Osteoblast (primary cell): ENCODE measurements at regions not wholly inside any gene's neighbourhood (a gene's known extent, or its start where the extent isn't known, plus 50 kb on each side); places are given as distances from the start of the nearest gene placed in this dataset.
A peak's percentile ranks its signal among the peaks of the same experiment; 100 is the strongest.

Experiments
- DNase-seq: peaks from one replicate; pipeline ENCODE4 v3.0.0; 2011; ENCODE audit warnings: low spot score, mixed read lengths; ENCODE audit not compliant: insufficient read length; ENCODE audit errors: missing footprints
- H2AFZ ChIP-seq: 2 replicates; pipeline ENCODE4 v1.6.0; 2011; ENCODE audit warnings: mild to moderate bottlenecking, low read length
- H3K27ac ChIP-seq: 2 replicates; pipeline ENCODE4 v1.5.1; 2011; ENCODE audit warnings: mild to moderate bottlenecking, low read depth, low read length, moderate library complexity
- H3K27me3 ChIP-seq: 2 replicates; pipeline ENCODE4 v1.6.0; 2012; ENCODE audit warnings: mild to moderate bottlenecking, control low read depth, inconsistent platforms, low read length, moderate library complexity; ENCODE audit not compliant: insufficient read depth
- H3K36me3 ChIP-seq: 2 replicates; pipeline ENCODE4 v1.5.1; 2011; ENCODE audit warnings: mild to moderate bottlenecking, low read length, control low read depth, moderate library complexity; ENCODE audit not compliant: insufficient read depth
- H3K4me1 ChIP-seq: 2 replicates; pipeline ENCODE4 v1.5.1; 2011; ENCODE audit warnings: mild to moderate bottlenecking, low read length, control low read depth, moderate library complexity; ENCODE audit not compliant: insufficient read depth
- H3K4me2 ChIP-seq: 2 replicates; pipeline ENCODE4 v1.6.0; 2011; ENCODE audit warnings: mild to moderate bottlenecking, low read length; ENCODE audit not compliant: insufficient read depth
- H3K4me3 ChIP-seq: fragments of 200-600 bp; sonication (generic); 3 replicates; pipeline ENCODE4 v1.5.1; 2012; ENCODE audit warnings: mild to moderate bottlenecking, low read length, inconsistent platforms; ENCODE audit not compliant: insufficient read depth
- H3K79me2 ChIP-seq: 2 replicates; pipeline ENCODE4 v1.6.0; 2012; ENCODE audit warnings: mild to moderate bottlenecking, low read length, control low read depth, inconsistent platforms; ENCODE audit not compliant: insufficient read depth
- H3K9me3 ChIP-seq: 2 replicates; pipeline ENCODE4 v1.5.1; 2011; ENCODE audit warnings: low read depth, low read length, control low read depth
- H4K20me1 ChIP-seq: 2 replicates; pipeline ENCODE4 v1.6.0; 2012; ENCODE audit warnings: mild to moderate bottlenecking, low read length, control low read depth; ENCODE audit not compliant: insufficient read depth
- TF ChIP-seq, protein P1 (sequence below): IDR thresholded peaks from 2 replicates; pipeline ENCODE4 v1.5.1; 2011; ENCODE audit warnings: mild to moderate bottlenecking, low read depth, low read length, moderate library complexity; ENCODE audit errors: extremely low read depth

DNA sequence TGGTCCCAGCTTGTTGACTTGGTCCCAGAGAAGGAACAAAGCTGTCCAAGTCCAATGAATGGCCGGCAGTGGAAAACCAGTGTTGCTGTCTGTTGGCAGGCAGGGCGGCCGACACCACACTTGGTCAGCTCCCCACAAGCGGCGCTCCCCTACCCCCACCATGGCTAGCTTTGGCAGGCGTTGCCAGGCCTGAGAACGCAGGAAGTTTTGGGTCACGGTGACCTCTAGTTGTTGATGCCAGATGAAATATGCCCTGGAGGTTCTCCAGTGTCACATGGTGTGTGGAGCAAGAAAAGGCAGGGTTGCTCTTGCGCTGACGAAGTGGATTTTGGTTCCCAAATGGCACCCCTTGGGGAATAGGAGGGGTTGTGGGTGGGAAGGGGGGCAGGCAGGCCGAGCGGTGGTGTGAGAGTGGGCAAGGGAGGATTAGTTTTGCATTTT is 72.7 kb upstream of the TPRG1 start:
- H3K4me2 ChIP-seq, result peak overlapping the region; percentile 64
- no peaks in the 10 kb centered on the region for H3K9me3 ChIP-seq
- no peaks in the 10 kb centered on the region for H4K20me1 ChIP-seq
- DNase-seq, result peak; percentile 62
- no peaks in the 10 kb centered on the region for H3K79me2 ChIP-seq
- H3K27me3 ChIP-seq, result no peaks in the 10 kb centered on the region
- TF ChIP-seq, protein P1, sequence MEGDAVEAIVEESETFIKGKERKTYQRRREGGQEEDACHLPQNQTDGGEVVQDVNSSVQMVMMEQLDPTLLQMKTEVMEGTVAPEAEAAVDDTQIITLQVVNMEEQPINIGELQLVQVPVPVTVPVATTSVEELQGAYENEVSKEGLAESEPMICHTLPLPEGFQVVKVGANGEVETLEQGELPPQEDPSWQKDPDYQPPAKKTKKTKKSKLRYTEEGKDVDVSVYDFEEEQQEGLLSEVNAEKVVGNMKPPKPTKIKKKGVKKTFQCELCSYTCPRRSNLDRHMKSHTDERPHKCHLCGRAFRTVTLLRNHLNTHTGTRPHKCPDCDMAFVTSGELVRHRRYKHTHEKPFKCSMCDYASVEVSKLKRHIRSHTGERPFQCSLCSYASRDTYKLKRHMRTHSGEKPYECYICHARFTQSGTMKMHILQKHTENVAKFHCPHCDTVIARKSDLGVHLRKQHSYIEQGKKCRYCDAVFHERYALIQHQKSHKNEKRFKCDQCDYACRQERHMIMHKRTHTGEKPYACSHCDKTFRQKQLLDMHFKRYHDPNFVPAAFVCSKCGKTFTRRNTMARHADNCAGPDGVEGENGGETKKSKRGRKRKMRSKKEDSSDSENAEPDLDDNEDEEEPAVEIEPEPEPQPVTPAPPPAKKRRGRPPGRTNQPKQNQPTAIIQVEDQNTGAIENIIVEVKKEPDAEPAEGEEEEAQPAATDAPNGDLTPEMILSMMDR, result no peak
- peaks cover 3% of the 10 kb centered on the region for H3K4me1 ChIP-seq
- H3K27ac ChIP-seq, result no peak overlapping the region
- peak overlapping the region; percentile 5 for H3K4me3 ChIP-seq
- peak overlapping the region; percentile 86 for H2AFZ ChIP-seq
- H3K36me3 ChIP-seq, result no peaks in the 10 kb centered on the region

DNA sequence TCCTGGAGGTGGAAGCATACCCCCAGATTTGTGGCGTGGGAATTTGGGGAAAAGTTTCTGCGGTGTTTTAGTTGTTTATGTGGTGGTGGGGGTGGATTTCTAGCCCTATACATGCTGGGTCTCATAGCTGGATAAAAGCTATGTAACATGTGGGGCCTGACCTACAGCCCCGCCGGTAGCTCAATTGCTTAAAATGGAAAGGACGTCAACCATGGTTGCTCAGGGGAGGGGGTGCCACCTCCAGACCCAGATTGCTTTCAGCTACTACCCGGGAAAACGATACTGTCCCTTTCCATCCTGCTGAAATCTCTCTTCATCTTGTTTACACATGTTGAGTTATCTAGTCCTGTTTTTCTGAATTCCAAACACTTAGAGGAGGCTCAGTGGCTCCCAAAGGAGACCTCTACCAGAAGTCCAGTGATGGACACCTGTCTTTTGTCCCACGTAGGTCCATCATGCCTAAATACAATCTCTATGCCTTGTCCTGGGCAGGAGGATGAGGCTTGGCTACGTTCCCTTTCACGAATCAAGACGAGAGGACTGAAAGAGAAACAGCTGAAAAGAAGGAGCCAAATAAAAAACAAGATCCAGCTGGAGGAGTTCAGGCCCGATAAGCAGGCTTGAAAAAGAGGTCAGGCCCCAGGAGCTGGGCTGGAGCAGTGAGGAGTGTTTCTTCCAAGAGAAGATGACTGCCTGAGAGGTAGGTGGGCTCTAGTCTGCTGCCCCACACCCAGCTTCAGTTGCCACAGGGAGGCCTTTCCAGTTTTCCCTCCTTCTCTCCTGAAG is 72.1 kb upstream of the TPRG1 start:
- H3K4me3 ChIP-seq, result peak overlapping the region; percentile 5
- peaks cover 3% of the 10 kb centered on the region for H3K4me1 ChIP-seq
- peak overlapping the region; percentile 86 for H2AFZ ChIP-seq
- no peaks in the 10 kb centered on the region for H3K27me3 ChIP-seq
- TF ChIP-seq, protein P1, result no peak
- no peaks in the 10 kb centered on the region for H4K20me1 ChIP-seq
- H3K36me3 ChIP-seq, result no peaks in the 10 kb centered on the region
- DNase-seq, result no peak
- H3K27ac ChIP-seq, result no peak overlapping the region
- peak overlapping the region; percentile 64 for H3K4me2 ChIP-seq
- H3K79me2 ChIP-seq, result no peaks in the 10 kb centered on the region
- no peaks in the 10 kb centered on the region for H3K9me3 ChIP-seq

DNA sequence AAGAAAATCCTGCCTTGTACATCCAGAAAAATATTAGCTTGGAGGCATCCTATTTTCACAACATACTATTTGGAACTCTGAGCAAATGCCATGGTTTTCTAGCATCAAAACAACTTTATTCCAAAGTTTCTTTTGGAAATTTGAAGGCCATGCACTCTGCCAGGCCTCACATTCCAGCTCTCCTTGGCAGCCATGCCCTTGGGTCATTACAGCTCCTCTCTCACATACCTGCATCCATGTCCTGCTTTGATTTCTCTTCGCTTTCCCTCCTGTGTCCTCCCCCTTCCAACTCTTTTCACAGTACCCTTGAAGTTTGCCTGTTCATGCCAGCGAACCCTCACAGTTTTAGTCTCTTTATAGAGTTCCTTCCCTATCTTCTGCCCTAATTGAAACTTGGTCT is 70.9 kb upstream of the TPRG1 start:
- no peaks in the 10 kb centered on the region for H4K20me1 ChIP-seq
- TF ChIP-seq, protein P1, result no peak
- no peak for DNase-seq
- H3K36me3 ChIP-seq, result no peaks in the 10 kb centered on the region
- H3K9me3 ChIP-seq, result no peaks in the 10 kb centered on the region
- no peak overlapping the region for H3K27ac ChIP-seq
- H3K27me3 ChIP-seq, result no peaks in the 10 kb centered on the region
- H3K4me1 ChIP-seq, result peaks cover 3% of the 10 kb centered on the region
- H3K79me2 ChIP-seq, result no peaks in the 10 kb centered on the region
- H2AFZ ChIP-seq, result no peak overlapping the region
- H3K4me3 ChIP-seq, result no peak overlapping the region
- no peak overlapping the region for H3K4me2 ChIP-seq

DNA sequence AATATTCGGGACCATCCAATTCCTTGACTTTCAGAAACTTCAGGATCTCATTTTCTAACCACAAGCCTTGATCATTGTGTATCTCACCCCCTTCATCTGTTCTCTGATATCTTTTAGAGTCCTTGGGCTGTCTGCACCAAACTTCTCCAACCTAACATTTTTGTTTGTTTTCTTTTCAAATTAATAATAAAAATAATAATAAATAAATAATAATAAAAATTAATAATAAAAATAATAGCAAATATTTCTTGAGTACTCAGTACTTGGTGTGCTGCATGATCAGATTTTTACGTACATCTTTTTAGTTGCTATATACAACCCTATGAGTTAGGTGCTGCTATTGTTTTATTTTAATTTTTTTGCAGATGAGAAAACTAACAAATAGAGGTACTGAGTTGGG is 70.2 kb upstream of the TPRG1 start:
- no peaks in the 10 kb centered on the region for H3K36me3 ChIP-seq
- H3K4me2 ChIP-seq, result no peak overlapping the region
- DNase-seq, result no peak
- H3K9me3 ChIP-seq, result no peaks in the 10 kb centered on the region
- no peak overlapping the region for H2AFZ ChIP-seq
- H3K79me2 ChIP-seq, result no peaks in the 10 kb centered on the region
- no peaks in the 10 kb centered on the region for H3K27me3 ChIP-seq
- no peak overlapping the region for H3K27ac ChIP-seq
- no peaks in the 10 kb centered on the region for H4K20me1 ChIP-seq
- TF ChIP-seq, protein P1, result no peak
- peaks cover 3% of the 10 kb centered on the region for H3K4me1 ChIP-seq
- H3K4me3 ChIP-seq, result no peak overlapping the region
